ENCODE measurements at regions not wholly inside any gene's neighbourhood (a gene's known extent, or its start where the extent isn't known, plus 50 kb on each side); places are given as distances from the start of the nearest gene placed in this dataset.

DNA sequence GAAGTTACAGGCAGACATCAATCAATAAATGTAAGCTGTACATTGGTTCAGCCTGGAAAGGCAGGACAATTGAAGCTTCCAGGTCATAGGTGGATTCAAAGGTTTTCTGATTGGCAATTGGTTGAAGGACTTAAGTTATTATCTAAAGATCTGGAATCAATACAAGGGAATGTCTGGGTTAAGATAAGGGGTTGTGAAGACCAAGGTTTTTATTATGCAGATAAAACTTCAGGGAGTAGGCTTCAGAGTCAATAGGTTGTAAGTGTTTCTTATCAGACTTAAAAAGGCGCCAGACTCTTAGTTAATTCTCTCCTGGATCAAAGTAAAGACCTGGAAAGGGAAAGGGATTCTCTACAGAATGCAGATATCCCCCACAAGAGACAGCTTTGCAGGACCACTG is 935.4 kb downstream of the TBC1D22A start:
- Histone ChIP-seq H3K9me3 (ENCODE audit: control insufficient read depth, insufficient read depth, low read length) (no peaks in the 10 kb centered on the region), H3K4me1 (ENCODE audit: control insufficient read depth, low read length) (no peaks in the 10 kb centered on the region), H3K4me2 (ENCODE audit: low read length) (no peak overlapping the region), H4K20me1 (ENCODE audit: control insufficient read depth, insufficient read depth, low read depth, low read length) (no peaks in the 10 kb centered on the region), H3K79me2 (ENCODE audit: control insufficient read depth, low read length) (no peaks in the 10 kb centered on the region), H3K9me2 (replicated peaks; ENCODE audit: control insufficient read depth, low read length) (no peaks in the 10 kb centered on the region), H3K27me3 (ENCODE audit: control insufficient read depth, low read length) (peaks cover 7% of the 10 kb centered on the region), H3K27ac (ENCODE audit: low read depth, low read length) (no peak overlapping the region), H3K4me3 (ENCODE audit: low read length) (no peak overlapping the region), H3K36me3 (ENCODE audit: control insufficient read depth, low read length) (no peaks in the 10 kb centered on the region), H3F3A (ENCODE audit: control insufficient read depth, insufficient read depth) (no peaks in the 10 kb centered on the region)
- no peak for TF ChIP-seq EZH2phosphoT487 (IDR thresholded peaks at IDR 0.05; ENCODE audit: borderline replicate concordance, low read length)
- TF ChIP-seq, protein P1, sequence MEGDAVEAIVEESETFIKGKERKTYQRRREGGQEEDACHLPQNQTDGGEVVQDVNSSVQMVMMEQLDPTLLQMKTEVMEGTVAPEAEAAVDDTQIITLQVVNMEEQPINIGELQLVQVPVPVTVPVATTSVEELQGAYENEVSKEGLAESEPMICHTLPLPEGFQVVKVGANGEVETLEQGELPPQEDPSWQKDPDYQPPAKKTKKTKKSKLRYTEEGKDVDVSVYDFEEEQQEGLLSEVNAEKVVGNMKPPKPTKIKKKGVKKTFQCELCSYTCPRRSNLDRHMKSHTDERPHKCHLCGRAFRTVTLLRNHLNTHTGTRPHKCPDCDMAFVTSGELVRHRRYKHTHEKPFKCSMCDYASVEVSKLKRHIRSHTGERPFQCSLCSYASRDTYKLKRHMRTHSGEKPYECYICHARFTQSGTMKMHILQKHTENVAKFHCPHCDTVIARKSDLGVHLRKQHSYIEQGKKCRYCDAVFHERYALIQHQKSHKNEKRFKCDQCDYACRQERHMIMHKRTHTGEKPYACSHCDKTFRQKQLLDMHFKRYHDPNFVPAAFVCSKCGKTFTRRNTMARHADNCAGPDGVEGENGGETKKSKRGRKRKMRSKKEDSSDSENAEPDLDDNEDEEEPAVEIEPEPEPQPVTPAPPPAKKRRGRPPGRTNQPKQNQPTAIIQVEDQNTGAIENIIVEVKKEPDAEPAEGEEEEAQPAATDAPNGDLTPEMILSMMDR (IDR thresholded peaks at IDR 0.05; ENCODE audit: low read depth, low read length, poor library complexity, severe bottlenecking): no peak

DNA sequence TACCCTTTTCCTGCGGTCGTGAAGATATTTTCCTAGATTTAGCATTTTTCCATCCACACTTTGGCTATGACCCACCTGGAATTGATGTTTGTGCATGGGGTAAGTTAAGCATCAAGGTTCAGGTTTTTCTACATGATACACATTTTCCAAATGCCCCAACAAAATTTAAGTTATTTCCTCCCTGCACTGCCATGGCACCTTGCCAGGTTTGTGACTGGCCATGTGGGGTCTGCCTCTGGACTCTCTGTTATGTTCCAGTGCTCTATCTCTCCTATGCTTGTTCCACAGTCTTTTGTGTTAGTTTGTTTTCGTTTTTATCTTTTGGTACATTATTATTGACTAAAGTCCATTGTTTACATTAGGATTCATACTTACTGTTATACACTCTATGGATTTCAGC is 934.3 kb downstream of the TBC1D22A start:
- Histone ChIP-seq H3K9me2 (replicated peaks; ENCODE audit: control insufficient read depth, low read length) (no peaks in the 10 kb centered on the region), H4K20me1 (ENCODE audit: control insufficient read depth, insufficient read depth, low read depth, low read length) (no peaks in the 10 kb centered on the region), H3K4me1 (ENCODE audit: control insufficient read depth, low read length) (no peaks in the 10 kb centered on the region), H3K4me3 (ENCODE audit: low read length) (no peak overlapping the region), H3F3A (ENCODE audit: control insufficient read depth, insufficient read depth) (no peaks in the 10 kb centered on the region), H3K4me2 (ENCODE audit: low read length) (no peak overlapping the region), H3K27ac (ENCODE audit: low read depth, low read length) (no peak overlapping the region), H3K36me3 (ENCODE audit: control insufficient read depth, low read length) (no peaks in the 10 kb centered on the region), H3K27me3 (ENCODE audit: control insufficient read depth, low read length) (peaks cover 7% of the 10 kb centered on the region), H3K79me2 (ENCODE audit: control insufficient read depth, low read length) (no peaks in the 10 kb centered on the region), H3K9me3 (ENCODE audit: control insufficient read depth, insufficient read depth, low read length) (no peaks in the 10 kb centered on the region)
- TF ChIP-seq, protein P1 (IDR thresholded peaks at IDR 0.05; ENCODE audit: low read depth, low read length, poor library complexity, severe bottlenecking): no peak
- TF ChIP-seq EZH2phosphoT487 (IDR thresholded peaks at IDR 0.05; ENCODE audit: borderline replicate concordance, low read length): no peak

DNA sequence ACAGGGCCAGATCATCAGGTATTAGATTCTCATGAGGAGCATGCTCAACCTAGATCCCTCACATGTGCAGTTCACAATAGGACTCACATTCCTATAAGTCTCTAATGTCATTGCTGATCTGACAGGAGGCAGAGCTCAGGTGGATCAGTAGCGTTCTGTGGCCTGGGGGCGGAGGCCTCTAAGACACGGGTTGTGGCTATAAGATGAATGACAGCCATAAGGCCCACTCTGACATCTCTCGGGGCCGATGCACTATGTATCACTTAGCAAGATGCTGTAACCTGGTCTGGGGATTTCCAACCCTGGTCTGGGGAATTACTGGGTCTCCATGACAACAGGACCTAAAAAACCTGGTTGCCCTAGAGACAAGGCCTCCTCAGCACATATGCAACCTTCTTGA is 932.7 kb downstream of the TBC1D22A start:
- Histone ChIP-seq H3K9me3 (ENCODE audit: control insufficient read depth, insufficient read depth, low read length) (no peaks in the 10 kb centered on the region), H3K27ac (ENCODE audit: low read depth, low read length) (no peak overlapping the region), H3K4me2 (ENCODE audit: low read length) (no peak overlapping the region), H3K9me2 (replicated peaks; ENCODE audit: control insufficient read depth, low read length) (no peaks in the 10 kb centered on the region), H3K36me3 (ENCODE audit: control insufficient read depth, low read length) (no peaks in the 10 kb centered on the region), H3K4me3 (ENCODE audit: low read length) (no peak overlapping the region), H3K79me2 (ENCODE audit: control insufficient read depth, low read length) (no peaks in the 10 kb centered on the region), H3K4me1 (ENCODE audit: control insufficient read depth, low read length) (no peaks in the 10 kb centered on the region), H3K27me3 (ENCODE audit: control insufficient read depth, low read length) (peaks cover 3% of the 10 kb centered on the region), H3F3A (ENCODE audit: control insufficient read depth, insufficient read depth) (no peaks in the 10 kb centered on the region), H4K20me1 (ENCODE audit: control insufficient read depth, insufficient read depth, low read depth, low read length) (no peaks in the 10 kb centered on the region)
- TF ChIP-seq, protein P1 (IDR thresholded peaks at IDR 0.05; ENCODE audit: low read depth, low read length, poor library complexity, severe bottlenecking): no peak
- TF ChIP-seq EZH2phosphoT487 (IDR thresholded peaks at IDR 0.05; ENCODE audit: borderline replicate concordance, low read length): no peak
